ENCODE measurements at regions not wholly inside any gene's neighbourhood (a gene's known extent, or its start where the extent isn't known, plus 50 kb on each side); places are given as distances from the start of the nearest gene placed in this dataset.

GRCh38 chr17:72463287-72464102 is 342.7 kb downstream of the SOX9 start:
- TF ChIP-seq POLR2A (IDR thresholded peaks at IDR 0.05; ENCODE audit: low read length) (no peak), GATA1 (IDR thresholded peaks at IDR 0.05; ENCODE audit: low read depth, low read length) (no peak)
